Tibial nerve (tissue), 3 donors: ENCODE measurements at regions not wholly inside any gene's neighbourhood (a gene's known extent, or its start where the extent isn't known, plus 50 kb on each side); places are given as distances from the start of the nearest gene placed in this dataset.

ENCODE experiments used
- CTCF ChIP-seq, 5 experiments: fragments of 200-600 bp in 3 of 5; fragments of 450-650 bp in 2 of 5; sonication (generic) in 3 of 5; IDR thresholded peaks; one replicate each; pipeline ENCODE4 v1.5.1; 2016 to 2019; ENCODE audit warnings: antibody characterized with exemption in 5 of 5, mild to moderate bottlenecking in 3 of 5, moderate library complexity in 2 of 5
- POLR2A ChIP-seq, 2 donors: fragments of 450-650 bp; IDR thresholded peaks; one replicate each; pipeline ENCODE4 v1.6.1; 2017; ENCODE audit warnings: antibody characterized with exemption in 2 of 2, mild to moderate bottlenecking in 2 of 2, moderate library complexity in 2 of 2

- TF ChIP-seq CTCF (IDR thresholded peaks at IDR 0.05) (no peak), POLR2A (IDR thresholded peaks at IDR 0.05) (no peak)
Observed at GRCh38 chr11:25547292-25547691, 784.6 kb upstream of the ANO3 start.
